NCI-H2107 treated with DMSO at 0.1 percent for 48 hours (cell line): ENCODE measurements at regions not wholly inside any gene's neighbourhood (a gene's known extent, or its start where the extent isn't known, plus 50 kb on each side); places are given as distances from the start of the nearest gene placed in this dataset.
"Not testable (repeated sequence)": the region's sequence is repeated elsewhere in the genome, so short reads cannot be mapped to it uniquely, and the experiment has no call there.

Source experiments
- DNase-seq: peaks from one replicate; lab custom pipeline; 2025; ENCODE audit not compliant: unreplicated experiment; lab: John Stamatoyannopoulos, UW

DNA sequence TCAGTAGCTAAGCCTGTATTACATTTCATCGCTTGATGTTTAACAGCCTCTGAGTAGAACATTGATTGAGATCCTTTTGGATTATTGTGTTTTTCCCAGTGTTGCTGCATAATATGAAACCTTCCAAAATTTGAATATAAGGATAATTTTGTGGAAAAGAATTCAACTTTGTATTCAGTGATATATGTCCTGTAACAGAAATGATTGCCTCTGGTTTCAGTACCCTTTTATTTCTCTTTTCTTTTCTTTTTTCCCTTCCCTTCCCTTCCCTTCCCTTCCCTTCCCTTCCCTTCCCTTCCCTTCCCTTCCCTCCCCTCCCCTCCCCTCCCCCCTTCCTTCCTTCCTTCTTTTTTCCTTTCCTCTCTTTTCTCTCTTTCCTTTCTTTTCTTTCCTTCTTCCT, 74.6 kb downstream of the UTRN start:
- DNase-seq, result no peak

DNA sequence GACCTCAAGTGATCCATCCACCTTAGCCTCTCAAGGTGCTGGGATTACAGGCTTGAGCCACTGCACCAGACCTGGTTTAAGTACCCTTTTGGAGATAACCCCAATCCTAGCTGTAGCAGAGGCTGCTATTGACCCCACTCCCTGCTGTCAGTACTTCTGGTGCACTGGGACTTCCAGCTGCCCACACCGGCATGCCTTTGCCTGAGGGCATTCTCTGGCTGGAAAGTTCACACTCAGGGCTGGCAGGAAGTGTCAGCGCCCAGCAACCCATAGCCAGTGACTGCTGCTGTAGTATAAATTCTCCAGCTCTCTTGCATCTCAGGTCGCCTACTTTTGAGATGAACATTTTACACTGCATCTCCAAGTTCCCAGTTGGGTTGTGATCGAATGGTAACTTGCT, 75.3 kb downstream of the UTRN start:
- DNase-seq, result no peak

DNA sequence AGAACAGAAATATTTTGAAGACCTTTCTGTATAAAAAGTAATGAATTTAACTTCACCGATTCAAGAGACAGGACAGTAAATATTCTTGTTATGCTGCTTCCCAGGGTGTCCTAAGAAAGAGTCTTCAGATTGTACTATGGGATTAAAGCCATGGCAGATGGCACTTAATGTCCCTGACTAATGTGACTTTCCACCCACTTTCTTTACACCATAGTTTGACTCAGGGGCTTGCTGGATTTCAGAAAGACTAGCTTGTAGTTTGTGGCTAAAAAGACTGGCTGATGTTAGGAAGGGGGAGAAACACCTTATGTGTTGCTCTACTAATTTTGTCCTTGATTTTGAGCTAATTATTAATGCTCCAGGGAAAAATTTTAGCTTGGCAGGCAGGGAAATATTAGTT, 75.9 kb downstream of the UTRN start:
- no peak for DNase-seq

DNA sequence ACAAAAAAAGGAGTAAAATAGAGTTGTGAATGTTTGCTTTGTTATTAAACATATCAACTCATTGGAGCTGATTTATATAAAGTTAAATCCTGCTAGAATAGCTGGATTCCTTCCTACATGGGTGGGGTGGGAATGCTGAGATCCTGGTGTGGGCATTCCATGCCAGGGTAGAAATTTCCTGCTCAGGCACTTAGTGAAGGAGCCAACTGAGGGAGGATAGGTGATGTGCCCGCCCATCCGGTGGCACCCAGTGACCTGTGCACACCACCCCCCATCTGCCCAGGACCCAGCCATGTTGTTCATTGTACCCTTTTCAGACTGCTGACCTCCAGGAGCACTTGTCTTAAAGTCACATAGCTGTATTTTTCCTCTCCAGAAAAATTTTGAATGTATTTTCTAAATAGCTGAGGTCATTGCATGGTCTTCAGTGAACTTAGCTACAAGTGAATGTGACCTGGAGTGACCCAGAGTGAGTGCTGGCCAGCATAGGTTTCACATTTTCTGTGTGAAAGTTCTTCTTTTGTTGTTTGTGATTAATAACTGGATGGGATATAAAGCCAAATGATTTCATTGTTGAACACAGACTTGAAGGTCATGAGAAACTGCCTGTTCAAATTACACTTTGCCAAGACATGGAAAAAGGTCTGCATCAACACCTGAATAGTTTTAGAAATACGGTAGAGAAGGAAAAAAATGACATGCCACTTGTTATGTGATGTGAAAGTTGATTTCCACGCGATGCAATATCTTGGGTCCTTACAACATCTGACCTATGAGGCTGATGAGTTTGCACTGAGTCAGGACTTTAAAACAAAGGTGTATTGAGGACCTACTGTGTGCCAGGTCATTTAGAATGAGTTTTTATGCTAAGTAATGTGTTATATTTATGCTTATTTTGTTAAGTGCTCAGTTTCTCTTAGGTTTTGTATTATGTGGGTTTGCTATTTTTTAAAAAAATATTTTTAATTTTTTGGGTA, 77.2 kb downstream of the UTRN start:
- no peak for DNase-seq

DNA sequence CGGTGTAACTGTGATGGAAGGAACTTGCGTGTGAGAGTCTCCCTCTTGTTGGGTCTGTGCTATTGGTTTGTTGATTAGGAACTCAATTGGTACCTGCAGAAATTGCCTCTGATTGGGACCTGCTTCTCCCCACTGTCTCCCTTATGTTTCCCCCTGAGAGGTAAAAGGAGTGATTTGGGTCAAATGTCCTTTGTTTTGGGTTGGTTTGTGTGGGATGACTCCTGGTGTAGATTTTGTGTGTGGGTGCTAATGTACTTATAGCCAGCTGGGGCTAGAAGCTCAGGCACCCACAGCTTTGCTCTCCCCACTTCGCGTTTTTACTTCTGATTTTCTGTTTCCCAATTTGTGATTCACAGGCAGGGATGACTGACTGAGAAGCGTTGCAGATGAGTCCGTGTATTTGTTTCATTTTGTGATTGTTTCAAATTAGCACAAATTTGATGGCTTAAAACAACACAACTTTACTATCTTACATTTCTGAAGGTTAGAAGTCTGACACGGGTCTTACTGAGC, 79.1 kb downstream of the UTRN start:
- DNase-seq, result no peak

DNA sequence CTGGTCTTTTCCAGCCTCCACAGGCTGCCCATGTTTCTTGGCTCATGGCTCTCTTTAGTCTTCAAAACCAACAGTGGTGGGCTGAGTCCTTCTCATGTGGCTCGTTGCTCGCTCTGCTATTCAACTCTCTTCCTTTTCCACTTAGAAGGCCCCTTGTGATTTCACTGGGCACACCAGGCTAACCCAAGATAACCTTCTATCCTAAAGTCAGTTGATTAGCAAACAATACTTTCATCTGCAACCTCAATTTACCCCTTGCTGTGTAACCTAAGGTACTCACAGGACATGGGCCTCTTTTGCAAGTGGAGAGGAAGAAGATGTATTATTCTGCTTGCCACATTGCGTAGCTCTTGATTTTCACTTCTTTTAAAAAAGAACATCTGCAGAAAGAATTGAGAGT, 79.6 kb downstream of the UTRN start:
- DNase-seq, result no peak

DNA sequence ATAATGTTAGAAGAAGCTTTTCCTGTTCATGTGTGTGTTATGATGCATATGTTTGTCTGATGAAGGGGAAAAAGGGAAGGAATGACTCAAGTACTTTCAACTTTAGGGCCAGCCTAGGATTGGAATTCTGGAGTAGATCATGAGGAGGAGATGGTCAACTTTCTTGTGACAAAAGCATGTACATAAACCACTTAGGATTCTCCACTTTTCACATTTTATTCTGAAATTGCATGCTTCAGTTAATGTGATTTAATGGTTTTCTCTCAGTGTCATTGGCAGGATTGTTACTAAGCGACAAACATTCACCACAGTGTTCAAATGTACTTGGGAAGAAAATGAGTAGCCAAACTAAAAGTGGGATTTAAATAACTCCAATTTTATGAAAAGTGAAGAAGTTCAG, 80.1 kb downstream of the UTRN start:
- no peak for DNase-seq

DNA sequence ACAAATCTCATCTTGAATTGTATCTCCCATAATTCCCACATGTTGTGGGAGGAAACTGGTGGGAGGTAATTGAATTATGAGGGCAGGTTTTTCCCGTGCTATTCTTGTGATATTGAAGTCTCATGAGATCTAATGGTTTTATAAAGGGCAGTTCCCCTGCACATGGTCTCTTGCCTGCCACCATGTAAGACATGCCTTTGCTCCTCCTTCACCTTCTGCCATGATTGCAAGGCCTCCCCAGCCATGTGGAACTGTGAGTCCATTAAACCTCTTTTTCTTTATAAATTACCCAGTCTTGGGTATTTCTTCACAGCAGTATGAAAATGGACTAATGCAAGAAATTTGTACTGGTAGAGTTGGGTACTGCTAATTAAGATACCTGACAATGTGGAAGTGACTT, 84.6 kb downstream of the UTRN start:
- not testable (repeated sequence) for DNase-seq

DNA sequence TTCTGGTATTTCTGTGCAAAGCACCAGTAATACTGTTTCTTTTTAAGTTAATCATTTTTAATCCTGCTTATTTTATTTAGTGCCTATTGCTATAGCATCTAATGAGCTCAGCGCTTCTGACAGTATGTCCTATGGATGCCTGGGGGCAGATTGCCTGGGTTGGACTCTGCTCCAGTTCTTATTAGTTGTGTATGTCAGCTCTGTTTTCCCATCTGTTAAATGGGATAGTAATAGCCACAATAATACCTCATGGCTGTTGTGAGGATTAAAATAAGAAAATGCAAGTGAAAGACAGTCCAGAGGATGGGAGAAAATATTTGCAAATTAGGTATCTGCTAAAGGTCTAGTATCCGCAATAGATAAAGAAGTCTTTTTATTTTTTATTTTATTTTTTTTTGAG, 87.0 kb downstream of the UTRN start:
- DNase-seq, result no peak

DNA sequence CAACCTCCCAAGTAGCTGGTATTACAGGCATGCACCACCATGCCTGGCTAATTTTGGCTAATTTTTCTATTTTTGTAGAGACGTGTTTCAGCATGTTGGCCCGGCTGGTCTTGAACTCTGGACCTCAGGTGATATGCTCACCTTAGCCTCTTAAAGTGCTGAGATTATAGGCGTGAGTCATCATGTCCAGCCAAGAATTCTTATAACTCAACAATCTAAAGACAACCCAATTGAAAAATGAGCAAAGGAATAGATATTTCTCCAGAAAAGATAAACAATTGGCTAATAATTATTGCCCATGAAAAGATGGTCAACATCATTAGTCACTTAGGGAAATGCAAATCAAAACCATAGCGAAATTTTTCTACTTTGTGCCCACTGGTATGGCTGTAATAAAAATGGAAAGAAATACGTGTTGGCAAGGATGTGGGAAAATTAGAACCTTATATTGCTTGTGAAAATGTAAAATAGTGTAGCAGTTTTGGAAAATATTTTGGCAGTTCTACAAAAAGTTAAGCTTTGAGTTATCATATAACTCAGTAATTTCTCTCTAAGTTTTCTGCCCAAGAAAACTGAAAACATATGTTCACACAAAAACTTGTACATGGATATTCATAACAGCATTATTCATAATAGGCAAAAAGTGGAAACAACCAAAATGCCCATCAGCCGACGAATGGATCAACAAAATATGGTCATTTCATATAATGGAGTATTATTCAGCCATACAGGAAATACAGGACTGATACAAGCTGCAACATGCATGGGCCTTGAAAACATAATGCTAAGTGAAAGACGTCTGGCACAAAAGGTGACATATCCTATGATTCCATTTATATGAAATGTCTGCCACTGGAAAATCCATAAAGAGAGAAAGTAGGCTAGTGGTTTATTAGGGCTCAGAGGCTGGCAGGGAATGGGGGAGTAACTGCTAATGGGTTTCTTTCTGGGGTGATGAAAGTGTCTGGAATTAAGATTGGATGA, 87.8 kb downstream of the UTRN start:
- DNase-seq, result no peak

DNA sequence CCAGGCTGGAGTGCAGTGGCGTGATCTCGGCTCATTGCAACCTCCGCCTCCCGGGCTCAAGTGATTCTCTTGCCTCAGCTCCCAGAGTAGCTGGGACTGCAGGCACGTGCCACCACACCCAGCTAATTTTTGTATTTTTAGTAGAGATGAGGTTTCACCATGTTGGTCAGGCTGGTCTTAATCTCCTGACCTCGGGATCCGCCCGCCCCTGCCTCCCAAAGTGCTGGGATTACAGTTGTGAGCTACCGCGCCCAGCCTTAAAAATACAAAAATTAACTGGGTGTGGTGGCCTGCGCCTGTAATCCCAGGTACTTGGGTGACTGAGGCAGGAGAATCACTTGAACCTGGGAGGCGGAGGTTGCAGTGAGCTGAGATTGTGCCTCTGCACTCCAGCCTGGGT, 89.4 kb downstream of the UTRN start:
- DNase-seq, result not testable (repeated sequence)

DNA sequence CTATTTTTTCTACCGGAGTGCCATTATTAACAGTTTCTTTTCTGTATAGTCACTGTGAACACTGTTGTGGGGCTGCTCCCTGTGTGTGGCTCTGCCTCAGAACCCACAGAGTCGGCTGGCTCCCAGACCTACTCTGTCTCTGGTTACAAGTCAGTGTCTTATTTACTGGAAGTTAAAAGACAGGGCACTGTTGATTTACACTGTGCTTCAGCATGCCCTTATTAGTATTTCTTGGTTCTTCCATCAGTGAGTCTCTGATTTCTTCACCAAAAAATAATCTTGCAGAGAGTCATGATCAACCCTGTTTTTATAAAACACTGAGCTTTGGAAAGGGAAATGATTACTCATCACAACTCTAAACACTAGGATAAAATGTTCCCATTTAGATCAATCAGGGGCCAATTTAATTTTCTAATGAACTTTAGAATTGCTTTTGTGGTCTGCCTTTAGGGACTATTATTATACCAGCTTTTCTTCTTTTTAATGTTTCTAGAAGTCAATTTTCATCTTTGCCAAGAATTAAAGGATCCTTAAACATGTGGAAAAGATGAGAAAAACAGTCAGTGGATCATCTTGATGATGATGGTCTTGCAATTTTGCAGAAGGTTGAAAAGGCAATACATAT, 92.6 kb downstream of the UTRN start:
- no peak for DNase-seq

DNA sequence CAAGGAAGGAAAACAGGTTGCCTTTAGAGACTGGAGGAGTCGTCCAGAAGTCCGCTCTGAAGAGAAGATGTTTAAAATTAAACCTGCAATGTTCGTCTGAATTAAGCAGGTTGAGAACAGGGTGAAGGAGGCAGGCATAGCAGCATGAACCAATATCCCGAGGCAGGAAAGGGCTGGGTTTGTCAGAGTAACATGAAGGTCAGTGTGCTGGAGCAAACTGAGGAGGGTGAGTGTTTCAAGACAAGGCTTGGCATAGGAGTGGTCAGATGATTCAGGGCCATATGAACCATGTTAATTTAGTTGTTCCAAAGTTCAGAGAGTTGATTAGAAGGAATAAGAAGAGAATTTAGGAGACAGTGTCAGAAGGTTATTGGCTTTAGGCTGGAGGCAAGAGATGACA, 93.3 kb downstream of the UTRN start:
- no peak for DNase-seq

DNA sequence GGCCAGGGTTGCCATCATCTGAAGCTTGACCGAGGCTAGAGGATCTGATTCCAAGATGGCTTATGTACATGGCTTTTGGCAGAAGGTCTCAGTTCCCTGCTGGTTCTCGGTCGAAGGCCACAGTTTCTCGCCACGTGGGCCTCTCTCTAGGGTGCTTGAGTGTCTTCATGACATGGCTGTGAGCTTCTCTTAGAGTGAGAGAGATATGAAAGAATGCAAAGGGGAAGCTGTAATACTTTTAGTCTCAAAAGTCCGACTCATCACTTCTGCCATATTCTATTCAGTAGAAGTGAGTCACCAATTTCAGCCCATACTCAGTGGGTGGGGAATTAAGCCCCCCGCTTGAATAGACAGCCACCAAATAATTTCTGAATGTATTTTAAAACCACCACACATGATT, 94.2 kb downstream of the UTRN start:
- DNase-seq, result no peak

DNA sequence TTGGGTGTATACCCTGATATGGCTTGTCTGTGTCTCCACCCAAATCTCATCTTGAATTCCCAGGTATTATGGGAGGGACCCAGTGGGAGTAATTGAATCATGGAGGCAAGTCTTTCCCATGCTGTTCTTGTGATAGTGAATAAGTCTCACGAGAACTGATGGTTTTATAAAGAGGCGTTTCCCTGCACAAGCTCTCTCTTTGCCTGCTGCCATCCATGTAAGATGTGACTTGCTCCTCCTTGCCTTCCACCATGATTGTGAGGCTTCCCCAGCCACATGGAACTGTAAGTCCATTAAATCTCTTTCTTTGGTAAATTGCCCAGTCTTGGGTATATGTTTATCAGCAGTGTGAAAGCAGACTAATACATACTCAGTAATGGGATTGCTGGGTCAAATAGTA, 96.4 kb downstream of the UTRN start:
- DNase-seq, result not testable (repeated sequence)

DNA sequence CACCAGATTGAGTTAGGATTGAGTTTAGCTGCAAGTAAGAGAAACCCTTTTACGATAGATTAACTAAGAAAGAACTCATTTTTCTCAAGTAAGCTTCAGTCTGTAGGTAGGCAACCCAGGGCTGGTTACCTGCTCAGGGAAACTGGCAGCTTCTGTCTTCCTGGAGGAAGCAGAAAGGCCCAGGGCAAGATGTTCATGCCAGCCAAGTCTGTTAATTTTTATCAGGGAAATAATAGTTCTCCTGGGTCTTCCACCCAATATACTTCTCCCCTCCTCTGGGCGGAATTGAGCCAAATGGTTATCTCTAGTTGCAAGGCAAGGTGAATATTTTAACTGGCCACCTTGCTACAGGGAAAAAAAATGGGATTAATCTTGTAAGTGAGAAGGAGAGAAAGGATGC, 98.2 kb downstream of the UTRN start:
- DNase-seq, result no peak

DNA sequence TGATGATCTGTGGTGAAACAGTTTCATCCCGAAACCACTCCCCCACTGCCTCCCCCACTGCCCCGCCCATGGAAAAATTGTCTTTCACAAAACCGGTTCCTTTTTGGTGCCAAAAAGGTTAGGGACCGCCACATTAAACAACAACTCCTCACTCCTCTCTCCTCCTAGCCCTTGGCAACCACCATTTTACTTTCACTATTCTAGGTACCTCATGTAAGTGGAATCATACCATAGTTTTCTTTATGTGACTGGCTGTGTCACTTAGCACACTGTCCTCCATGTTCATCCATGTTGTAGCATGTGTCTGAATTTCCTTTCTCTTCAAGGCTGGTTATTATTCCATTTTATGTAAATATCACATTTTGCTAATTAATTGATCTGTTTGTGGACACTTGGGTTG, 99.3 kb downstream of the UTRN start:
- DNase-seq, result no peak

DNA sequence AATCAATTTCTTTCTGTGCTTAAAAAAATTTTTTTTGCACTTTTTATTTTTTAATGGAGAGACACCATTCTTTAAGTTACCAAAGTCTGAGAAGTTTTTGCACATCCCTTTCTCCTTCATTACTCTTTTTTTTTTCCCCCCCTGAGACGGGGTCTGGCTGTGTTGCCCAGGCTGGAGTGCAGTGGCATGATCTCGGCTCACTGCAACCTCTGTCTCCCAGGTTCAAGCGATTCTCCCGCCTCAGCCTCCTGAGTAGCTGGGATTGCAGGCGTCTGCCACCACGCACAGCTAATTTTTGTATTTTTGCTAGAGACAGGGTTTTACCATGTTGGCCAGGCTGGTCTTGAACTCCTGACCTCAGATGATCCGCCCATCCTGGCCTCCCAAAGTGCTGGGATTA, 104.3 kb downstream of the UTRN start:
- DNase-seq, result not testable (repeated sequence)

DNA sequence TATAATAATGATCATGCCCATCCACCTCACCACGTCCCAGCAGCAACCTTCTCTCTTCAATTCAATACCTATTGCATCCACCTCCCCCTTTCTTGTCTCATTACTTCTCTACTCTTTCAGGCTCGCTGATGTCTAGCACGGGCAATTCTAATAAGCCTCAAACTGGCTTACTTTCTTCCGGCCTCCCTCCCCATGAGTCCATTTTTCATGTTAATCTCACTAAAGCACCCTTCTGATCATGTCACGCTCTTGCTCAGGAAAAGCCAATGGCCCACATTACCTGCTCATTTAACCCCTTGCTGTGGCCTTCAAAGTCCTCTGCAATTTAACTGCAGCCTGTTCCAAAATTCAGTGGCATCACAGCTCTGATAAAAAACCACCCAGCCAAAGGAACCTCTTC, 105.1 kb downstream of the UTRN start:
- DNase-seq, result no peak

DNA sequence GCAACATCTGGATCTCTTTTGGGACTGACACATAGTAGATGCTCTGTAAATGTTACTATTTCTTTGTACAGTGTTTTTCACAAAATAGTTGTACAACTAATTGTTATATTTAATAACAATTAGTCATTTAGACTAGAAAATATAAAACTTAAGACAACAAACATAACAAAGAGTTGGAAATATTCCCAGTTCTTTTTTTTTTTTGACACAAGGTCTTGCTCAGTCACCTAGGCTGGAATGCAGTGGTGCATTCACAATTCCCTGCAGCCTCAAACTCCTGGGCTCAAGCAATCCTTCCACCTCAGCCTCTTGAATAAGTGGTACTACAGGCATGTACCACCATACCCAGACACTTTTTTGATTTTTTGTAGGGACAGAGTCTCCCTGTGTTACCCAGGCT, 105.8 kb downstream of the UTRN start:
- DNase-seq, result no peak

DNA sequence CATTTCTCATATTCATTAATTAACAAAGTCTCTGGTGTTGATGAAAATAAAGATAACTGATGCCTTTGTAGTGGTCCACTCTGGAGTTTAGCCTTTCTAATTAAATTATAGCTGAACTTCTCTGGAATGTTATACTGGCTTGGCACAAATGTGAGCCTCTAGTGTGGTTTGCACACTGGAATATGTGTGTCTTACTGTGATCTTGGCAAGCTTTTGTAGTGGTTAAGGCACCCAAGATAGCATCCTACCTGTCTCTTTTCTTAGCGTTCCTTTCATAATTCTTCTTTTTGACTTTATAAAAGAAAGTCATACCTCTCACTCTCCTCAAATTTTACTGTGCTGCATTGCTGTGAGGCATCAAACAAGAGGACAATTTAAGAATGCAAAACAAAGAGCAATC, 107.4 kb downstream of the UTRN start:
- DNase-seq, result no peak
